NOMO-1 (cell line): ENCODE measurements at regions not wholly inside any gene's neighbourhood (a gene's known extent, or its start where the extent isn't known, plus 50 kb on each side); places are given as distances from the start of the nearest gene placed in this dataset.
"Not testable (repeated sequence)": the region's sequence is repeated elsewhere in the genome, so short reads cannot be mapped to it uniquely, and the experiment has no call there.

Experiments used
- DNase-seq, 2 experiments: peaks; one replicate each; lab custom pipeline; 2025; ENCODE audit not compliant: unreplicated experiment in 2 of 2; lab: John Stamatoyannopoulos, UW

DNA sequence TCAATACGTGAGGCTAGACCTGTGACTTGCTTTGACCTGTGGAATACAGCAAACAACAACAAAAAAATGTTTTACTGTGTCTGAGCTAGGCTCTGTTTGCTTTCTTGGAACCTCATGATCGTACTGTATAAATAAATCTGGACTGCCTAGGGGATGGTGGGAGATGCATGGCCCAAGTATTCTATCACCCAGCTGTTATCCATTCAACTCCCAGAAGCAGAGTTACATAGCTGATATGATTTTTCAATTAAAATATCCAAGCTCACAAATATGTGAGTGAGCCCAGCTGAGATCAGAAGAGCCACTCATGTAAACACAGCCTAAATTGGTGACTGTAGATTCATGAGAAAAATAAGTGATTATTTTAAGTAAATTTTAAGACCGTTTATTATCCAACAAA is 154.1 kb upstream of the THUMPD2 start:
- no peak for DNase-seq

GRCh38 chr2:39932198-39932597 is 153.1 kb upstream of the THUMPD2 start:
- DNase-seq: no peak

DNA sequence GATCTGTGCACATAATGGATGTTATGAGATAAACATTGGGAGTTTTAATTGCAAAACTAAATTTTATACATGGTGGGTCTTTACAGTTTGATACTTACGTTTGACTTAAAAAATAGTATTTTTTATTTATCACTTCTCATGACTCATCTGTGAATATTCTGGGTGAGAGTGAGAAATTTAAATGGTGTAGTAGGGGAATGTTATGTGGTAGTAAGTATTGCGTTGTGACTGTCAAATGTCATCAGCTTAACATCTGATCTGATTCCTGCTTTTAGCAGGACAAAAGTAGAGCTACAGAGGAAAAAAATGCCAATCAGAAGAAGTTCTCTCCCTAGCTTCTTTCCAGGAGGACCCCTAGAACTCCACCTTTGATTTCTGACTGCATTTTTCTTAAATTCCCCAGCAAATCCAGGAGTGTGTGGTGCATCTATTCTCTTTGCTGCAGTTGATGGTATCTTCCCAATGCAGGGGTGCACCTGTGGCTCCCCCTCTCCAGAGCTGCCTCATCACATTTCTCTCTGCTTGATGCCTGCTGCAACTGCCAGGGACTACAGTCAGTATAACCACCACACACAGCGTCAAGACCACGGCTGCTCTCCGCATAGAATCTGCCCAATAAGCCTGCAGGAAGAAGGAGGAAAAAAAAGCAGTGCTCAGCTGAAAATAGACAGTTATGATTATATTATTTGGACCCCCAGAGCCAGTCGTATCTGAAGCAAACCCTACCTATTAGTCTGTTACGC is 151.3 kb upstream of the THUMPD2 start:
- DNase-seq: no peak

DNA sequence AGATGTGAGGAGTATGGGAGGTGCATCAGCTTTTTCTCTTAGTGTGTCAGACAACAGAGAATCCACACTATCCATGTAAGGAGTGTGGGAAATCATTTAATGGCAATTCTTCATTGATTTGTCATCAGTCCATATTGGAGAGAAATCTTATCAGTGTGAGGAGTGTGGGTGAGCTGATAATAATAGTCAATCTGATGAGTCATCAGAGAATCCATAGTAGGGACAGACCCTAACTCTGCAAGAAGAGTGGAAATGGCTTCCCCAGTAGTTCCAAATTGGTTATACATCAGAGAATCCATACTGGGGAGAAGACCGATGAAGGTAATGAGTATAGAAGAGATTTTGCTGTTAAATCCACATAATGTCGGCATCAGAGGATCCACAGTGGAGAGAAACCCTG is 150.5 kb upstream of the THUMPD2 start:
- no peak for DNase-seq

GRCh38 chr2:39925312-39925711 is 146.3 kb upstream of the THUMPD2 start:
- DNase-seq: no peak

GRCh38 chr2:39923455-39923854 is 144.4 kb upstream of the THUMPD2 start:
- no peak for DNase-seq

DNA sequence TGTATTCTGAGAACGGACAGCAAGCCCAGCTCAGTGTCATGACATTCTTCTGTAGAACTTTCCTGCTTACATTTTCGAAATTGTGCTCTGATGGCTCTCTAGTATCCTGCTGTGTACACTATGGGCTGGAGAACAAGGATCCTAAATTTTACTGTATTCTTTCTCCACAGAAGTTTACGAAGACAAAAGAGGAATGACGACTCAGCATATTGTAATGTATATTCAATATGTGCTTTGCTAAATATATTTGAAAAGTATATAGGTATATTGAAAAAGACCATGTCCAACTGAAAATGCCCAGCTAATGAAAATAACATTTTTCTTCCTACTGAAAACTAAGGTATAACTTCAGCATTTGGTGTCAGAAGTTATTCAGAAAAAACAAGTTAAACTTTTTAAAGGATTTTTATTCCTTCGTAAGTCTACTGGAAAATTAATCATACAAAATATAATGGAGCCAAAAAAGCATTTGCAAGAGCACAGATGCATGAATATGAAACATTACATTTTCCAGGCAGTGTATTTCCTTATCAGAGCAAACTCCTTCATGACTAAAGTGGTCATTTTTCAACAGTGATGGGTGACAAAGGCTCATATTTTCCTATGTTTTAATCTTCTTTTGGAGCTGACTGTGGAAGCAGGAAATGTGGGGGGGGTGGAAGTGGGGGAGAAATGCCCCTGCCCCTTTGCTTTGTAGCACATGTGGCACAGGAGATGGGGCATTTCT is 143.8 kb upstream of the THUMPD2 start:
- DNase-seq: no peak

- DNase-seq: no peak
Observed at GRCh38 chr2:39920307-39920801, 141.3 kb upstream of the THUMPD2 start.

- no peak for DNase-seq
Observed at GRCh38 chr2:39919511-39920306, 140.7 kb upstream of the THUMPD2 start.

- DNase-seq: no peak
Observed at GRCh38 chr2:39918886-39919285, 139.8 kb upstream of the THUMPD2 start.

DNA sequence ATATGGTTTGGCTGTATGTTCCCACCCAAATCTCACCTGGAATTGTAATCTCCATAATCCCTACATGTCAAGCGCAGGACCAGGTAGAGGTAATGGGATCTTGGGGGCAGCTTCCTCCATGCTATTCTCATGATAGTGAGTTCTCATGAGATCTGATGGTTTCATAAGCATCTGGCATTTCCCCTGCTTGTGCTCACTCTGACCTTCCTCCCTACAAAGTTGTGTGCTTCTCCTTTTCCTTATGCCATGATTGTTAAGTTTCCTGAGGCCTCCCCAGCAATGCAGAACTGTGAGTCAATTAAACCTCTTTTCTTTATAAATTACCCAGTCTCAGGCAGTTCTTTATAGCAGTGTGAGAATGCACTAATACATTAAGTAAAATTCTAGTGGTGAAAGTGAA is 138.3 kb upstream of the THUMPD2 start:
- peak; percentile 11 to 35 for DNase-seq

DNA sequence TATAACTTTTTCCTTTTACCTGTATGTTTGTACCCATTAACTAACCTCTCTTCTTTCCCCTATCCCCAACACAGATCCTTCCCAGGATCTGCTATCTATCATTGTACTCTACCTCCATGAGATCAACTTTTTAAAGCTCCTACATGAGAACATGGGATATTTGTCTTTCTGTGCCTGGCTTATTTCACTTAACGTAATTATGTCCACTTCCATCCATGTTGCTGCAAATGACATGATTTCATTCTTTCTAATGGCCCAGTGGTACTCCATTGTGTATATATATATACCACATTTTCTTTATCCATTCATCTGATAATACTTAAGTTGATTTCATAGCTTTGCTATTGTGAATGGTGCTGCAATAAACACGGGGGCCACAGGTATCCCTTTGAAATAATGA is 135.9 kb upstream of the THUMPD2 start:
- DNase-seq: no peak

DNA sequence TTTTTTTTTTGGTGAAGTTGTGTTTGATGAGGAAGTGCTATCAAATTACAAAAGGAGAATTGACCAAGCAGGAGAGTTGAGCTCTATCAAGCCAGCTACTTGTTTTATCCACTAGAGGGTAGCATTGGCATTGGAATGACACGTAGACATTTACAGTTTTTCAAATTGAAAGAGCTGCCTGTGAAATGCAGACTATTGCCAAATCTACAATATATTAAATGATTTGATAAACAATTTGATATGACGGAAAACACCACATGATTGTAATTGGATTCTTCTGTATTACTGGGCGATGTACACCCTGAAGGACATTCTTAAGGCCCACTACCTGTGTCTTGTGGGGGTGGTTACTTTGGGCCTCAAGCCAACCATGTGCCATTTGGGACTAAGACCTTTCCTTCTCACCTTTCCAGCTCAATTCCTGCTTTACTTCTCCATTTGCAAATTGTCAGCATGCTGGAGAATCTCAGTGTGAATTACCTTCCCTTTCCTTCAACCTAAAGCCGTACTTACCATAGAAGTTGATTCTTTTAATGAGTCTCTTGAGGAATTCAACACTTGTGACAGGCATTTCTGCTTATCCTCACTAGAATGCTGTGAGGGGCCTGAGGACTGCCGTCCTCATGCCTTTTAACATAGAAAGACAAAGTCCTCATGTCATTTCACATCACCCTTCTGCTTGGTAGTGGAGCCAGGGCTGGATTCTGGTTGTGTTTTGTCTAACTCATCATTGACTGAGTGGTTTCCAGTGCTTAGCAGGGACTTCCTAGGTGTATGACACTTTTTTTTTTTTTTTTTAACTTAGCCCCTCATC is 134.8 kb upstream of the THUMPD2 start:
- DNase-seq: peak; percentile 15 to 83

GRCh38 chr2:39902103-39902502 is 123.0 kb upstream of the THUMPD2 start:
- no peak for DNase-seq

GRCh38 chr2:39898934-39899333 is 119.9 kb upstream of the THUMPD2 start:
- DNase-seq: no peak

GRCh38 chr2:39897273-39897672 is 118.2 kb upstream of the THUMPD2 start:
- DNase-seq: no peak

DNA sequence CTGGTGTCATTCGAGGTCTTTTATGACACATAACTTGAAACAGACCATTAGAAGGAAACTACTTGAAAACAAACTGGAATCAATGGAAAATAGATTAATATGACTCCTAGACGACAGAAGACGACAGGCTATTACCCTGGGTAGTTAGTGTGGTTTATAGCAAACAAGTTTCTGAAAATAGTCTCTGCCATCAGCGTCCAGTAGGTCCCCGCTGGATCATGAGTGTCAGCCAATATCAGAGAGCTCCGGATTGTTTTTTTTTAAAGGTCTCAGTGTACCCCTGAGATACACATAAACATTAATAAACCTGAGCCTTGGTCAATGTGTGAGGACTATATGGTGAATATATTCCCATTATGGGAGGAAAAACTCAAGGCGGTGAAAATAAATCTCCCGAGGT is 115.0 kb upstream of the THUMPD2 start:
- no peak for DNase-seq

DNA sequence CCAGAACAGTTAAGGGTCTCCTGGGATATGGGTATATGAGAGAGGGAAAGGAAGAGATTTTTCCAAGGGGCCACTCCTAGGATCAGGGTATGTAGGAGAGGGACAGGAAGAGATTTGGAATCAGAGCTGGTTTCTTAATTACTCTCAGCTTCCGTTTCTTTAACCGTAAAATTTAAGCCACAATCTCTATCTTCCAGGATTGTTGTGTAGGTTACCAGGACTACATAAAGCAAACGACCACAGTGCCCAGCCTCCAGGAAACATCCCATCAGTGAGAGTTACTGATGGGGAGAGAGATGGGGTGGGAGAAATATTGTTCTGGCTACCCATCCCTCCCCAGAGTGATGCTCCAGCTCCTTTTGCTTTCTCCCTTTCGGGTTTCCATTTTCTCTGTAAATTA is 114.6 kb upstream of the THUMPD2 start:
- peak in 1 of 2 experiments; percentile 26 for DNase-seq

GRCh38 chr2:39881948-39882347 is 102.9 kb upstream of the THUMPD2 start:
- DNase-seq: no peak

DNA sequence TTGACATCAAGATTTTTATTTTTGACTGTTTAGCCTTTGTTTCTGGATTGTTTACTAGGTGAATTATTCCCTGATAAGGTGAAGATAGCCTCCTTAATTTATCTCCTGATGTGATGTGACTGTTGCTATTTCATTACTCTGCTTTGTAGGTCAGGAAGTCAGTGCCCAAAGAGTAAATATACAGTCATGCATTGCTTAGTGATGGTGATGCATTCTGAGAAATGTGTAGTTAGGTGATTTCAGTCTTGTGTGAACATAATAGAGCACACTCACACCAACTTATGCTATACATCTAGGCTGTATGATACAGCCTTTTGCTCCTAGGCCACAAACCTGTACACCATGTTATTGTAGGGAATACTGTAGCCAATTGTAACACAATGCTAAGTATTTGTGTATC is 102.4 kb upstream of the THUMPD2 start:
- no peak for DNase-seq

DNA sequence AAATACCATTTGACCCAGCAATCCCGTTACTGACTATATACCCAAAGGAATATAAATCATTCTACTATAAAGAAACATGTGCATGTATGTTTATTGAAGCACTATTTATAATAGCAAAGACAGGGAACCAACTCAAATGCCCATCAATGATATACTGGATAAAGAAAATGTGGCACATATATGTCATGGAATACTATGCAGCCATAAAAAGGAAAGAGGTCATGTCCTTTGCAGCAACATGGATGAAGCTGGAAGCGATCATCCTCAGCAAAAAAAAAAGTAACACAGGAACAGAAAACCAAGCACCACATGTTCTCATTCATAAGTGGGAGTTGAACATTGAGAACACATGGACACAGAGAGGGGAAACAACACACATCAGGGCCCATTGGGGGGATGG is 99.9 kb upstream of the THUMPD2 start:
- DNase-seq: not testable (repeated sequence)
